Breast epithelium (tissue), 3 donors: ENCODE measurements at regions not wholly inside any gene's neighbourhood (a gene's known extent, or its start where the extent isn't known, plus 50 kb on each side); places are given as distances from the start of the nearest gene placed in this dataset.

Experiments used
- POLR2A ChIP-seq: fragments of 450-650 bp; IDR thresholded peaks from one replicate; pipeline ENCODE4 v1.6.1; 2016; ENCODE audit warnings: antibody characterized with exemption, mild to moderate bottlenecking, moderate library complexity
- TF ChIP-seq, protein P1 (sequence below), 3 donors: fragments of 450-650 bp; IDR thresholded peaks; one replicate each; pipeline ENCODE4 v1.5.1; 2016 to 2017; ENCODE audit warnings: antibody characterized with exemption in 3 of 3, mild to moderate bottlenecking in 3 of 3, moderate library complexity in 3 of 3

DNA sequence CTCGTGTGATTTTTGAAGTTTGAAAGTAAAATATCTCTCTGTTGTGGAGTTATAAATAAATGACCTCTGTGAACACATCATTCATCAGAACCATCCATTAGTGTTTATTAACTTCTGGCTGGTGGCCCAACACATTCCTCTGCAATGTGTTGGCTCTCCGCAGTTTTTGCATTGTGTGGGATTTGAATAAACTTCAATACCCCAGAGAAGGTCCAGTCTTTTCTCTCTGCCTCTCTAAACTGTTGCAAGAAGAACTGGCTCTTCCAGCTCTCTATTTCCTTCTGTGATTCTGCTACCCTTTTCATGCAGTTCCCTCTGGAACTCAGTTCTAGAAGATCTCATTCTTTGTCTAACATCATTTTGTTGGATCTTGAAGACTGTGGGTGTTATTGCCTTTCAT, 125.0 kb upstream of the ARHGAP42 start:
- no peak for TF ChIP-seq POLR2A
- TF ChIP-seq, protein P1, sequence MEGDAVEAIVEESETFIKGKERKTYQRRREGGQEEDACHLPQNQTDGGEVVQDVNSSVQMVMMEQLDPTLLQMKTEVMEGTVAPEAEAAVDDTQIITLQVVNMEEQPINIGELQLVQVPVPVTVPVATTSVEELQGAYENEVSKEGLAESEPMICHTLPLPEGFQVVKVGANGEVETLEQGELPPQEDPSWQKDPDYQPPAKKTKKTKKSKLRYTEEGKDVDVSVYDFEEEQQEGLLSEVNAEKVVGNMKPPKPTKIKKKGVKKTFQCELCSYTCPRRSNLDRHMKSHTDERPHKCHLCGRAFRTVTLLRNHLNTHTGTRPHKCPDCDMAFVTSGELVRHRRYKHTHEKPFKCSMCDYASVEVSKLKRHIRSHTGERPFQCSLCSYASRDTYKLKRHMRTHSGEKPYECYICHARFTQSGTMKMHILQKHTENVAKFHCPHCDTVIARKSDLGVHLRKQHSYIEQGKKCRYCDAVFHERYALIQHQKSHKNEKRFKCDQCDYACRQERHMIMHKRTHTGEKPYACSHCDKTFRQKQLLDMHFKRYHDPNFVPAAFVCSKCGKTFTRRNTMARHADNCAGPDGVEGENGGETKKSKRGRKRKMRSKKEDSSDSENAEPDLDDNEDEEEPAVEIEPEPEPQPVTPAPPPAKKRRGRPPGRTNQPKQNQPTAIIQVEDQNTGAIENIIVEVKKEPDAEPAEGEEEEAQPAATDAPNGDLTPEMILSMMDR (IDR thresholded peaks at IDR 0.05) = no peak
